HG03520 (cell line): ENCODE measurements at regions not wholly inside any gene's neighbourhood (a gene's known extent, or its start where the extent isn't known, plus 50 kb on each side); places are given as distances from the start of the nearest gene placed in this dataset.
"Not testable (repeated sequence)": the region's sequence is repeated elsewhere in the genome, so short reads cannot be mapped to it uniquely, and the experiment has no call there.

Experiments used
- ATAC-seq: cut with Tn5 transposase; IDR thresholded peaks from one replicate; pipeline ENCODE4 v1.9.1; 2021; ENCODE audit warnings: mild to moderate bottlenecking, moderate library complexity; ENCODE audit not compliant: unreplicated experiment

- no peak for ATAC-seq
Measured at GRCh38 chr9:117775591-117775990, 71.4 kb downstream of the TLR4 start.

GRCh38 chr9:117777823-117778222, 73.6 kb downstream of the TLR4 start:
- no peak for ATAC-seq

- ATAC-seq = no peak
Measured at GRCh38 chr9:117779760-117780159, 75.6 kb downstream of the TLR4 start.

GRCh38 chr9:117782931-117783788, 79.0 kb downstream of the TLR4 start:
- ATAC-seq = peak; percentile 61

GRCh38 chr9:117783828-117784227, 79.6 kb downstream of the TLR4 start:
- peak; percentile 88 for ATAC-seq

- ATAC-seq = no peak
Measured at GRCh38 chr9:117784996-117785395, 80.8 kb downstream of the TLR4 start.

GRCh38 chr9:117787746-117788145, 83.5 kb downstream of the TLR4 start:
- no peak for ATAC-seq

GRCh38 chr9:117795271-117795670, 91.1 kb downstream of the TLR4 start:
- no peak for ATAC-seq

- no peak for ATAC-seq
Measured at GRCh38 chr9:117796681-117797080, 92.5 kb downstream of the TLR4 start.

GRCh38 chr9:117800389-117800788, 96.2 kb downstream of the TLR4 start:
- no peak for ATAC-seq

GRCh38 chr9:117809751-117810150, 105.5 kb downstream of the TLR4 start:
- no peak for ATAC-seq

GRCh38 chr9:117815315-117815714, 111.1 kb downstream of the TLR4 start:
- ATAC-seq = peak; percentile 56

- ATAC-seq = no peak
Measured at GRCh38 chr9:117815948-117816347, 111.7 kb downstream of the TLR4 start.

GRCh38 chr9:117821954-117822353, 117.8 kb downstream of the TLR4 start:
- ATAC-seq = no peak

GRCh38 chr9:117823576-117823975, 119.4 kb downstream of the TLR4 start:
- no peak for ATAC-seq

- peak; percentile 98 for ATAC-seq
Measured at GRCh38 chr9:117825609-117826347, 121.6 kb downstream of the TLR4 start.

GRCh38 chr9:117826837-117827236, 122.6 kb downstream of the TLR4 start:
- ATAC-seq = no peak

- no peak for ATAC-seq
Measured at GRCh38 chr9:117827456-117827855, 123.3 kb downstream of the TLR4 start.

- no peak for ATAC-seq
Measured at GRCh38 chr9:117828466-117828865, 124.3 kb downstream of the TLR4 start.

- peak; percentile 94 for ATAC-seq
Measured at GRCh38 chr9:117835798-117836197, 131.6 kb downstream of the TLR4 start.

GRCh38 chr9:117839862-117840261, 135.7 kb downstream of the TLR4 start:
- peak; percentile 38 for ATAC-seq

- not testable (repeated sequence) for ATAC-seq
Measured at GRCh38 chr9:117851836-117852461, 147.7 kb downstream of the TLR4 start.
